ENCODE measurements at regions not wholly inside any gene's neighbourhood (a gene's known extent, or its start where the extent isn't known, plus 50 kb on each side); places are given as distances from the start of the nearest gene placed in this dataset.

GRCh38 chr3:127034195-127034989 is 51.5 kb downstream of the PLXNA1 start:
- TF ChIP-seq CTCF (conservative IDR thresholded peaks at IDR 0.05; ENCODE audit: low read depth in 2 of 2) (no peak), STAT1 (IDR thresholded peaks at IDR 0.05; ENCODE audit: unreplicated experiment) (no peak), POLR2AphosphoS5 (IDR thresholded peaks at IDR 0.05; ENCODE audit: low read depth) (no peak), ZNF114 (CRISPR knock-in tag; IDR thresholded peaks at IDR 0.05) (no peak), JUNB (IDR thresholded peaks at IDR 0.05; ENCODE audit: unreplicated experiment) (no peak), EZH2phosphoT487 (IDR thresholded peaks at IDR 0.05; ENCODE audit: unreplicated experiment) (no peak), EZH2 (IDR thresholded peaks at IDR 0.05; ENCODE audit: low read depth, unreplicated experiment) (no peak), CREB1 (CRISPR knock-in tag; IDR thresholded peaks at IDR 0.05; ENCODE audit: low read depth) (no peak), ZNF331 (CRISPR knock-in tag; IDR thresholded peaks at IDR 0.05; ENCODE audit: low read depth) (no peak)
- TF ChIP-seq, protein P1, sequence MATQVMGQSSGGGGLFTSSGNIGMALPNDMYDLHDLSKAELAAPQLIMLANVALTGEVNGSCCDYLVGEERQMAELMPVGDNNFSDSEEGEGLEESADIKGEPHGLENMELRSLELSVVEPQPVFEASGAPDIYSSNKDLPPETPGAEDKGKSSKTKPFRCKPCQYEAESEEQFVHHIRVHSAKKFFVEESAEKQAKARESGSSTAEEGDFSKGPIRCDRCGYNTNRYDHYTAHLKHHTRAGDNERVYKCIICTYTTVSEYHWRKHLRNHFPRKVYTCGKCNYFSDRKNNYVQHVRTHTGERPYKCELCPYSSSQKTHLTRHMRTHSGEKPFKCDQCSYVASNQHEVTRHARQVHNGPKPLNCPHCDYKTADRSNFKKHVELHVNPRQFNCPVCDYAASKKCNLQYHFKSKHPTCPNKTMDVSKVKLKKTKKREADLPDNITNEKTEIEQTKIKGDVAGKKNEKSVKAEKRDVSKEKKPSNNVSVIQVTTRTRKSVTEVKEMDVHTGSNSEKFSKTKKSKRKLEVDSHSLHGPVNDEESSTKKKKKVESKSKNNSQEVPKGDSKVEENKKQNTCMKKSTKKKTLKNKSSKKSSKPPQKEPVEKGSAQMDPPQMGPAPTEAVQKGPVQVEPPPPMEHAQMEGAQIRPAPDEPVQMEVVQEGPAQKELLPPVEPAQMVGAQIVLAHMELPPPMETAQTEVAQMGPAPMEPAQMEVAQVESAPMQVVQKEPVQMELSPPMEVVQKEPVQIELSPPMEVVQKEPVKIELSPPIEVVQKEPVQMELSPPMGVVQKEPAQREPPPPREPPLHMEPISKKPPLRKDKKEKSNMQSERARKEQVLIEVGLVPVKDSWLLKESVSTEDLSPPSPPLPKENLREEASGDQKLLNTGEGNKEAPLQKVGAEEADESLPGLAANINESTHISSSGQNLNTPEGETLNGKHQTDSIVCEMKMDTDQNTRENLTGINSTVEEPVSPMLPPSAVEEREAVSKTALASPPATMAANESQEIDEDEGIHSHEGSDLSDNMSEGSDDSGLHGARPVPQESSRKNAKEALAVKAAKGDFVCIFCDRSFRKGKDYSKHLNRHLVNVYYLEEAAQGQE (IDR thresholded peaks at IDR 0.05; ENCODE audit: unreplicated experiment), result no peak
- TF ChIP-seq, protein P2, sequence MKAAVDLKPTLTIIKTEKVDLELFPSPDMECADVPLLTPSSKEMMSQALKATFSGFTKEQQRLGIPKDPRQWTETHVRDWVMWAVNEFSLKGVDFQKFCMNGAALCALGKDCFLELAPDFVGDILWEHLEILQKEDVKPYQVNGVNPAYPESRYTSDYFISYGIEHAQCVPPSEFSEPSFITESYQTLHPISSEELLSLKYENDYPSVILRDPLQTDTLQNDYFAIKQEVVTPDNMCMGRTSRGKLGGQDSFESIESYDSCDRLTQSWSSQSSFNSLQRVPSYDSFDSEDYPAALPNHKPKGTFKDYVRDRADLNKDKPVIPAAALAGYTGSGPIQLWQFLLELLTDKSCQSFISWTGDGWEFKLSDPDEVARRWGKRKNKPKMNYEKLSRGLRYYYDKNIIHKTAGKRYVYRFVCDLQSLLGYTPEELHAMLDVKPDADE (IDR thresholded peaks at IDR 0.05), result no peak
- TF ChIP-seq, protein P3, sequence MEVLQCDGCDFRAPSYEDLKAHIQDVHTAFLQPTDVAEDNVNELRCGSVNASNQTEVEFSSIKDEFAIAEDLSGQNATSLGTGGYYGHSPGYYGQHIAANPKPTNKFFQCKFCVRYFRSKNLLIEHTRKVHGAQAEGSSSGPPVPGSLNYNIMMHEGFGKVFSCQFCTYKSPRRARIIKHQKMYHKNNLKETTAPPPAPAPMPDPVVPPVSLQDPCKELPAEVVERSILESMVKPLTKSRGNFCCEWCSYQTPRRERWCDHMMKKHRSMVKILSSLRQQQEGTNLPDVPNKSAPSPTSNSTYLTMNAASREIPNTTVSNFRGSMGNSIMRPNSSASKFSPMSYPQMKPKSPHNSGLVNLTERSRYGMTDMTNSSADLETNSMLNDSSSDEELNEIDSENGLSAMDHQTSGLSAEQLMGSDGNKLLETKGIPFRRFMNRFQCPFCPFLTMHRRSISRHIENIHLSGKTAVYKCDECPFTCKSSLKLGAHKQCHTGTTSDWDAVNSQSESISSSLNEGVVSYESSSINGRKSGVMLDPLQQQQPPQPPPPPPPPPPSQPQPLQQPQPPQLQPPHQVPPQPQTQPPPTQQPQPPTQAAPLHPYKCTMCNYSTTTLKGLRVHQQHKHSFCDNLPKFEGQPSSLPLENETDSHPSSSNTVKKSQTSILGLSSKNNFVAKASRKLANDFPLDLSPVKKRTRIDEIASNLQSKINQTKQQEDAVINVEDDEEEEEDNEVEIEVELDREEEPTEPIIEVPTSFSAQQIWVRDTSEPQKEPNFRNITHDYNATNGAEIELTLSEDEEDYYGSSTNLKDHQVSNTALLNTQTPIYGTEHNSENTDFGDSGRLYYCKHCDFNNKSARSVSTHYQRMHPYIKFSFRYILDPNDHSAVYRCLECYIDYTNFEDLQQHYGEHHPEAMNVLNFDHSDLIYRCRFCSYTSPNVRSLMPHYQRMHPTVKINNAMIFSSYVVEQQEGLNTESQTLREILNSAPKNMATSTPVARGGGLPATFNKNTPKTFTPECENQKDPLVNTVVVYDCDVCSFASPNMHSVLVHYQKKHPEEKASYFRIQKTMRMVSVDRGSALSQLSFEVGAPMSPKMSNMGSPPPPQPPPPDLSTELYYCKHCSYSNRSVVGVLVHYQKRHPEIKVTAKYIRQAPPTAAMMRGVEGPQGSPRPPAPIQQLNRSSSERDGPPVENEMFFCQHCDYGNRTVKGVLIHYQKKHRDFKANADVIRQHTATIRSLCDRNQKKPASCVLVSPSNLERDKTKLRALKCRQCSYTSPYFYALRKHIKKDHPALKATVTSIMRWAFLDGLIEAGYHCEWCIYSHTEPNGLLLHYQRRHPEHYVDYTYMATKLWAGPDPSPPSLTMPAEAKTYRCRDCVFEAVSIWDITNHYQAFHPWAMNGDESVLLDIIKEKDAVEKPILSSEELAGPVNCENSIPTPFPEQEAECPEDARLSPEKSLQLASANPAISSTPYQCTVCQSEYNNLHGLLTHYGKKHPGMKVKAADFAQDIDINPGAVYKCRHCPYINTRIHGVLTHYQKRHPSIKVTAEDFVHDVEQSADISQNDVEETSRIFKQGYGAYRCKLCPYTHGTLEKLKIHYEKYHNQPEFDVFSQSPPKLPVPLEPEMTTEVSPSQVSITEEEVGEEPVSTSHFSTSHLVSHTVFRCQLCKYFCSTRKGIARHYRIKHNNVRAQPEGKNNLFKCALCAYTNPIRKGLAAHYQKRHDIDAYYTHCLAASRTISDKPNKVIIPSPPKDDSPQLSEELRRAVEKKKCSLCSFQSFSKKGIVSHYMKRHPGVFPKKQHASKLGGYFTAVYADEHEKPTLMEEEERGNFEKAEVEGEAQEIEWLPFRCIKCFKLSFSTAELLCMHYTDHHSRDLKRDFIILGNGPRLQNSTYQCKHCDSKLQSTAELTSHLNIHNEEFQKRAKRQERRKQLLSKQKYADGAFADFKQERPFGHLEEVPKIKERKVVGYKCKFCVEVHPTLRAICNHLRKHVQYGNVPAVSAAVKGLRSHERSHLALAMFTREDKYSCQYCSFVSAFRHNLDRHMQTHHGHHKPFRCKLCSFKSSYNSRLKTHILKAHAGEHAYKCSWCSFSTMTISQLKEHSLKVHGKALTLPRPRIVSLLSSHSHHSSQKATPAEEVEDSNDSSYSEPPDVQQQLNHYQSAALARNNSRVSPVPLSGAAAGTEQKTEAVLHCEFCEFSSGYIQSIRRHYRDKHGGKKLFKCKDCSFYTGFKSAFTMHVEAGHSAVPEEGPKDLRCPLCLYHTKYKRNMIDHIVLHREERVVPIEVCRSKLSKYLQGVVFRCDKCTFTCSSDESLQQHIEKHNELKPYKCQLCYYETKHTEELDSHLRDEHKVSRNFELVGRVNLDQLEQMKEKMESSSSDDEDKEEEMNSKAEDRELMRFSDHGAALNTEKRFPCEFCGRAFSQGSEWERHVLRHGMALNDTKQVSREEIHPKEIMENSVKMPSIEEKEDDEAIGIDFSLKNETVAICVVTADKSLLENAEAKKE (CRISPR knock-in tag; IDR thresholded peaks at IDR 0.05), result no peak

All from GM23338 (cell line).